GM12878 (cell line): ENCODE measurements at regions not wholly inside any gene's neighbourhood (a gene's known extent, or its start where the extent isn't known, plus 50 kb on each side); places are given as distances from the start of the nearest gene placed in this dataset.

Experiments used
- ATAC-seq: fragments of 200-7000 bp; cut with Tn5 transposase; 3 replicates; pipeline ENCODE4 v1.9.1; 2020; ENCODE audit warnings: mild to moderate bottlenecking, moderate library complexity
- BruUV-seq: library from RNA; stranded (reverse); fragments of 400-500 nt; replicated peaks from 2 replicates; lab custom pipeline; 2021; lab: Mats Ljungman, UMichigan
- CTCF ChIA-PET: fragments of 300-600 bp; sonication (Branson Sonifier 250); formaldehyde crosslinking; extraction: SDS; loops from one replicate; lab custom pipeline; 2021; ENCODE audit warnings: inconsistent platforms; lab: Yijun Ruan, JAX
- POLR2A ChIA-PET: fragments of 350-600 bp; formaldehyde crosslinking; extraction: SDS; loops from one replicate; lab custom pipeline; 2021; ENCODE audit warnings: inconsistent platforms; lab: Charles Lee
- RAD21 ChIA-PET: fragments of 300-600 bp; sonication (Branson Sonifier 250); formaldehyde crosslinking; loops from one replicate; lab custom pipeline; 2023; ENCODE audit warnings: antibody characterized with exemption; ENCODE audit not compliant: unreplicated experiment; lab: Charles Lee
- SMC1A ChIA-PET: fragments of 300-600 bp; sonication (Branson Sonifier 250); formaldehyde crosslinking; loops from one replicate; lab custom pipeline; 2023; ENCODE audit not compliant: unreplicated experiment, uncharacterized antibody; lab: Charles Lee
- DNase-seq: peaks from one replicate; pipeline ENCODE4 v3.0.0-alpha.2; 2011; ENCODE audit warnings: low read depth, low spot score
- FAIRE-seq: peaks from 3 replicates; lab custom pipeline; 2011; peaks lifted over from hg19 to GRCh38; lab: Jason Lieb, UNC
- H2AFZ ChIP-seq: 2 replicates; pipeline ENCODE4 v1.6.0; 2011; ENCODE audit warnings: low read depth, low read length, control low read depth; ENCODE audit not compliant: control insufficient read depth
- H3K27ac ChIP-seq: 2 replicates; pipeline ENCODE4 v1.5.1; 2011; ENCODE audit warnings: control low read depth; ENCODE audit not compliant: control insufficient read depth, insufficient read depth
- H3K27me3 ChIP-seq, 2 experiments: replicated peaks in 1 of 2; 2 replicates each; pipeline versions ENCODE4 v1.6.0 to v1.6.1; 2011; ENCODE audit warnings: low read length in 1 of 2; ENCODE audit not compliant: control insufficient read depth in 2 of 2, insufficient read depth in 2 of 2
- H3K36me3 ChIP-seq, 2 experiments: 2 replicates each; pipeline ENCODE4 v1.5.1; 2011; ENCODE audit warnings: low read length in 1 of 2; ENCODE audit not compliant: control insufficient read depth in 2 of 2, insufficient read depth in 2 of 2
- H3K4me1 ChIP-seq: 2 replicates; pipeline ENCODE4 v1.6.1; 2011; ENCODE audit warnings: mild to moderate bottlenecking, low read length, moderate library complexity, mixed read lengths; ENCODE audit not compliant: control insufficient read depth, insufficient read depth
- H3K4me2 ChIP-seq: 2 replicates; pipeline ENCODE4 v1.6.0; 2011; ENCODE audit warnings: control low read depth; ENCODE audit not compliant: control insufficient read depth, insufficient read depth
- H3K4me3 ChIP-seq: fragments of 200-600 bp; sonication (generic); 2 replicates; pipeline ENCODE4 v1.5.1; 2016
- H3K79me2 ChIP-seq: 2 replicates; pipeline ENCODE4 v1.6.0; 2011; ENCODE audit warnings: low read length; ENCODE audit not compliant: control insufficient read depth, insufficient read depth
- H3K9ac ChIP-seq: 2 replicates; pipeline ENCODE4 v1.8.0; 2011; ENCODE audit warnings: low read length, control low read depth, mixed read lengths; ENCODE audit not compliant: control insufficient read depth, insufficient read depth
- H3K9me3 ChIP-seq: replicated peaks from 3 replicates; pipeline ENCODE4 v1.5.1; 2011; ENCODE audit warnings: mild to moderate bottlenecking, low read length; ENCODE audit not compliant: control insufficient read depth, insufficient read depth
- H4K20me1 ChIP-seq: 2 replicates; pipeline ENCODE4 v1.6.0; 2011; ENCODE audit not compliant: control insufficient read depth, insufficient read depth
- BCL11A ChIP-seq: IDR thresholded peaks from 2 replicates; pipeline ENCODE4 v1.6.1; 2011; ENCODE audit warnings: low read depth, low read length
- ESRRA ChIP-seq: IDR thresholded peaks from 2 replicates; pipeline ENCODE4 v1.6.1; 2012; ENCODE audit warnings: mild to moderate bottlenecking, low read length, improper control_type of control experiment
- HDAC6 ChIP-seq: fragments of 200-600 bp; sonication (generic); IDR thresholded peaks from one replicate; pipeline ENCODE4 v1.8.0; 2017; ENCODE audit warnings: antibody characterized with exemption; ENCODE audit not compliant: unreplicated experiment
- MEF2A ChIP-seq: IDR thresholded peaks from 2 replicates; pipeline ENCODE4 v1.6.1; 2011; ENCODE audit warnings: low read depth, mild to moderate bottlenecking, low read length, moderate library complexity; ENCODE audit not compliant: insufficient read depth
- MYB ChIP-seq: fragments of 150-350 bp; IDR thresholded peaks from 2 replicates; pipeline ENCODE4 v1.6.1; 2014; ENCODE audit warnings: mild to moderate bottlenecking, low read depth, low read length, borderline replicate concordance
- PML ChIP-seq: IDR thresholded peaks from 2 replicates; pipeline ENCODE4 v1.6.1; 2012; ENCODE audit warnings: low read length, inconsistent platforms
- RFX5 ChIP-seq: IDR thresholded peaks from 2 replicates; pipeline ENCODE4 v1.6.1; 2011; ENCODE audit warnings: low read depth, low read length, improper control_type of control experiment
- SMAD1 ChIP-seq: fragments of 450-650 bp; IDR thresholded peaks from 2 replicates; pipeline ENCODE4 v1.6.1; 2018; ENCODE audit warnings: mild to moderate bottlenecking, low read depth; ENCODE audit not compliant: partially characterized antibody
- SUZ12 ChIP-seq: fragments of 200-600 bp; sonication (generic); IDR thresholded peaks from one replicate; pipeline ENCODE4 v1.6.1; 2018; ENCODE audit warnings: antibody characterized with exemption, mild to moderate bottlenecking; ENCODE audit not compliant: unreplicated experiment
- TCF3 ChIP-seq: IDR thresholded peaks from 2 replicates; pipeline ENCODE4 v1.6.1; 2012; ENCODE audit warnings: low read depth, mild to moderate bottlenecking, low read length, borderline replicate concordance; ENCODE audit not compliant: insufficient read depth
- WRNIP1 ChIP-seq: IDR thresholded peaks from 2 replicates; pipeline ENCODE4 v1.6.1; 2011; ENCODE audit warnings: low read depth, low read length, improper control_type of control experiment, borderline replicate concordance
- YBX1 ChIP-seq: fragments of 450-650 bp; IDR thresholded peaks from 2 replicates; pipeline ENCODE4 v1.6.1; 2016; ENCODE audit warnings: antibody characterized with exemption
- ZNF207 ChIP-seq: fragments of 450-650 bp; IDR thresholded peaks from 2 replicates; pipeline ENCODE4 v1.6.1; 2014; ENCODE audit warnings: antibody characterized with exemption, mild to moderate bottlenecking, borderline replicate concordance
- ZSCAN29 ChIP-seq: fragments of 450-650 bp; IDR thresholded peaks from 2 replicates; pipeline ENCODE4 v1.6.1; 2017; ENCODE audit warnings: mild to moderate bottlenecking, moderate library complexity
- WGBS: methylation state at CpG from one replicate; pipeline ENCODE4 v1.1.6; 2016; ENCODE audit warnings: low lambda C conversion rate; ENCODE audit not compliant: insufficient replicate concordance, insufficient coverage; ENCODE audit errors: missing lambda C conversion rate; 5-methylcytosine and 5-hydroxymethylcytosine counted together
- in situ Hi-C: fragments of 300-500 bp; cut with MboI; formaldehyde crosslinking; loops from 9 replicates; pipeline ENCODE4 v1.14.3; 2018; ENCODE audit warnings: mixed read lengths
- intact Hi-C: fragments of 100-400 bp; cut with micrococcal nuclease; formaldehyde crosslinking; loops from one replicate; pipeline ENCODE4 v1.14.2; 2022; ENCODE audit not compliant: unreplicated experiment
- TF ChIP-seq, protein P1 (sequence below): fragments of 450-650 bp; IDR thresholded peaks from 2 replicates; pipeline ENCODE4 v1.6.1; 2017; ENCODE audit warnings: mild to moderate bottlenecking, moderate library complexity
- TF ChIP-seq, protein P2 (sequence below): fragments of 450-650 bp; formaldehyde crosslinking; IDR thresholded peaks from 2 replicates; pipeline ENCODE4 v1.5.0; 2022; ENCODE audit warnings: mild to moderate bottlenecking, missing genetic modification characterization

DNA sequence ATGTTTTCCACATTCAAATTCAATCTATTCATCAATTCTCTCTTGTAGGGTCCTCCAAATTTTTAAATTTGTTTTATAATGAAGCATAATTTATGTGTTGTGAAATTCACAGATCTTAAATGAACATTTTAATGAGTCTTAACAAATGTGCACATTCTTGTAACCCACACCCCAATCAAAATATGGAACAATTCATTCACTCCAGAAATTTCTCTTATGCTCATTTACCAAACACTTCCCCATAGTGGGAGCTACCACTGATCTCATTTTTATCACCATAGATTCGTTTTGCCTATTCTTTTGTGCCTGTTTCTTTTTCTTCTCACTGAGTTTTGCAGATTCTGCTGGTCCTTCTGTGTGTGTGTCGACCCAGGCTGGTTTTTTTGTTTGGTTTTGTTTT lies 664.1 kb downstream of the EFNB2 start:
- no TSS peak for BruUV-seq
- intact Hi-C loops, result no loop called here
- ATAC-seq, result no peak

More for the DNA sequence above, 664.1 kb downstream of the EFNB2 start:
- DNase-seq (no peak), FAIRE-seq (no peak)
- Histone ChIP-seq H3K9me3 (no peaks in the 10 kb centered on the region), H3K36me3 (no peaks in the 10 kb centered on the region), H3K4me1 (no peaks in the 10 kb centered on the region), H3K79me2 (no peaks in the 10 kb centered on the region), H3K9ac (no peak overlapping the region), H3K4me3 (no peak overlapping the region), H3K27me3 (no peaks in the 10 kb centered on the region), H3K4me2 (no peak overlapping the region), H3K27ac (no peak overlapping the region), H4K20me1 (no peaks in the 10 kb centered on the region), H2AFZ (no peak overlapping the region)
- ChIA-PET SMC1A (interaction anchor here (1.1 to 1.3 kb wide), 2 partner anchors 14 to 42 kb away, joined by 3 read pairs; no protein-coding TSS in a partner anchor), POLR2A (no interaction called here), RAD21 (no interaction called here), CTCF (no interaction called here)
- TF ChIP-seq WRNIP1 (no peak), SUZ12 (no peak), ZSCAN29 (no peak), MEF2A (no peak), ZNF207 (no peak), SMAD1 (no peak), YBX1 (no peak), HDAC6 (no peak), BCL11A (no peak), PML (no peak), MYB (no peak), RFX5 (no peak), TCF3 (no peak), ESRRA (no peak)
- TF ChIP-seq, protein P1, sequence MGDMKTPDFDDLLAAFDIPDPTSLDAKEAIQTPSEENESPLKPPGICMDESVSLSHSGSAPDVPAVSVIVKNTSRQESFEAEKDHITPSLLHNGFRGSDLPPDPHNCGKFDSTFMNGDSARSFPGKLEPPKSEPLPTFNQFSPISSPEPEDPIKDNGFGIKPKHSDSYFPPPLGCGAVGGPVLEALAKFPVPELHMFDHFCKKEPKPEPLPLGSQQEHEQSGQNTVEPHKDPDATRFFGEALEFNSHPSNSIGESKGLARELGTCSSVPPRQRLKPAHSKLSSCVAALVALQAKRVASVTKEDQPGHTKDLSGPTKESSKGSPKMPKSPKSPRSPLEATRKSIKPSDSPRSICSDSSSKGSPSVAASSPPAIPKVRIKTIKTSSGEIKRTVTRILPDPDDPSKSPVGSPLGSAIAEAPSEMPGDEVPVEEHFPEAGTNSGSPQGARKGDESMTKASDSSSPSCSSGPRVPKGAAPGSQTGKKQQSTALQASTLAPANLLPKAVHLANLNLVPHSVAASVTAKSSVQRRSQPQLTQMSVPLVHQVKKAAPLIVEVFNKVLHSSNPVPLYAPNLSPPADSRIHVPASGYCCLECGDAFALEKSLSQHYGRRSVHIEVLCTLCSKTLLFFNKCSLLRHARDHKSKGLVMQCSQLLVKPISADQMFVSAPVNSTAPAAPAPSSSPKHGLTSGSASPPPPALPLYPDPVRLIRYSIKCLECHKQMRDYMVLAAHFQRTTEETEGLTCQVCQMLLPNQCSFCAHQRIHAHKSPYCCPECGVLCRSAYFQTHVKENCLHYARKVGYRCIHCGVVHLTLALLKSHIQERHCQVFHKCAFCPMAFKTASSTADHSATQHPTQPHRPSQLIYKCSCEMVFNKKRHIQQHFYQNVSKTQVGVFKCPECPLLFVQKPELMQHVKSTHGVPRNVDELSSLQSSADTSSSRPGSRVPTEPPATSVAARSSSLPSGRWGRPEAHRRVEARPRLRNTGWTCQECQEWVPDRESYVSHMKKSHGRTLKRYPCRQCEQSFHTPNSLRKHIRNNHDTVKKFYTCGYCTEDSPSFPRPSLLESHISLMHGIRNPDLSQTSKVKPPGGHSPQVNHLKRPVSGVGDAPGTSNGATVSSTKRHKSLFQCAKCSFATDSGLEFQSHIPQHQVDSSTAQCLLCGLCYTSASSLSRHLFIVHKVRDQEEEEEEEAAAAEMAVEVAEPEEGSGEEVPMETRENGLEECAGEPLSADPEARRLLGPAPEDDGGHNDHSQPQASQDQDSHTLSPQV, result no peak
- TF ChIP-seq, protein P2, sequence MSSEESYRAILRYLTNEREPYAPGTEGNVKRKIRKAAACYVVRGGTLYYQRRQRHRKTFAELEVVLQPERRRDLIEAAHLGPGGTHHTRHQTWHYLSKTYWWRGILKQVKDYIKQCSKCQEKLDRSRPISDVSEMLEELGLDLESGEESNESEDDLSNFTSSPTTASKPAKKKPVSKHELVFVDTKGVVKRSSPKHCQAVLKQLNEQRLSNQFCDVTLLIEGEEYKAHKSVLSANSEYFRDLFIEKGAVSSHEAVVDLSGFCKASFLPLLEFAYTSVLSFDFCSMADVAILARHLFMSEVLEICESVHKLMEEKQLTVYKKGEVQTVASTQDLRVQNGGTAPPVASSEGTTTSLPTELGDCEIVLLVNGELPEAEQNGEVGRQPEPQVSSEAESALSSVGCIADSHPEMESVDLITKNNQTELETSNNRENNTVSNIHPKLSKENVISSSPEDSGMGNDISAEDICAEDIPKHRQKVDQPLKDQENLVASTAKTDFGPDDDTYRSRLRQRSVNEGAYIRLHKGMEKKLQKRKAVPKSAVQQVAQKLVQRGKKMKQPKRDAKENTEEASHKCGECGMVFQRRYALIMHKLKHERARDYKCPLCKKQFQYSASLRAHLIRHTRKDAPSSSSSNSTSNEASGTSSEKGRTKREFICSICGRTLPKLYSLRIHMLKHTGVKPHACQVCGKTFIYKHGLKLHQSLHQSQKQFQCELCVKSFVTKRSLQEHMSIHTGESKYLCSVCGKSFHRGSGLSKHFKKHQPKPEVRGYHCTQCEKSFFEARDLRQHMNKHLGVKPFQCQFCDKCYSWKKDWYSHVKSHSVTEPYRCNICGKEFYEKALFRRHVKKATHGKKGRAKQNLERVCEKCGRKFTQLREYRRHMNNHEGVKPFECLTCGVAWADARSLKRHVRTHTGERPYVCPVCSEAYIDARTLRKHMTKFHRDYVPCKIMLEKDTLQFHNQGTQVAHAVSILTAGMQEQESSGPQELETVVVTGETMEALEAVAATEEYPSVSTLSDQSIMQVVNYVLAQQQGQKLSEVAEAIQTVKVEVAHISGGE (CRISPR knock-in tag), result no peak
- WGBS, result 2% methylated on average over 2 of the region's 2 CpGs
- in situ Hi-C loops, result no loop called here
